ENCODE measurements at regions not wholly inside any gene's neighbourhood (a gene's known extent, or its start where the extent isn't known, plus 50 kb on each side); places are given as distances from the start of the nearest gene placed in this dataset.

DNA sequence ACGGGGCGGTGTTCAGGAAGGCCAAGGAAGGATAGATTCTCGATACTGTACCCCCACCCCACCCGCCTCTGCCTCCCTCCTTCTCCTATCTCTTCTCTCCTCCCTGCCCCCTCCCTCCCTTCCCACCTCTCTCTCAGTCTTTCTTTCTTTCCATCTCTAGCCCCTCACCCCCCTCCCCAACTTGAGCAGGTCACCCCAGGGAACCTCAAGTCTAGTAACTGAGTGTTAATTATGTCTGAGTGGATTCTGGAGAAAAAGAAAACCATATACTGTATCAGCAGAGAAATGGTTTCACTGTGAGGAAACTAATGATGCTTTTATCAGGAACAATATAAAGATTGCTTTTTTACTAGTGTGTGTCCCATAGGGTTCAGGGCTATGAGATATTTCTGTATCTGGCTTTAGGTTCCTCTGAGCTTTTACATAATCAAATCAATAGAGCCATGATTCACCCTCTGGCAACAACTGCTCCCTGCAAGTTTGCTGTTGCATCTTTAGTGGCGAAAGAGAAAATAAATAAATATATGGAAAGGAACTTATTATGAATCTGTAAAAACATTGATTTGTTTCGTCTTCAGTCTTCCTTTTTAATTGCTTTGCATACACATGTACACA, 639.7 kb downstream of the CCDC171 start:
- TF ChIP-seq, protein P1, sequence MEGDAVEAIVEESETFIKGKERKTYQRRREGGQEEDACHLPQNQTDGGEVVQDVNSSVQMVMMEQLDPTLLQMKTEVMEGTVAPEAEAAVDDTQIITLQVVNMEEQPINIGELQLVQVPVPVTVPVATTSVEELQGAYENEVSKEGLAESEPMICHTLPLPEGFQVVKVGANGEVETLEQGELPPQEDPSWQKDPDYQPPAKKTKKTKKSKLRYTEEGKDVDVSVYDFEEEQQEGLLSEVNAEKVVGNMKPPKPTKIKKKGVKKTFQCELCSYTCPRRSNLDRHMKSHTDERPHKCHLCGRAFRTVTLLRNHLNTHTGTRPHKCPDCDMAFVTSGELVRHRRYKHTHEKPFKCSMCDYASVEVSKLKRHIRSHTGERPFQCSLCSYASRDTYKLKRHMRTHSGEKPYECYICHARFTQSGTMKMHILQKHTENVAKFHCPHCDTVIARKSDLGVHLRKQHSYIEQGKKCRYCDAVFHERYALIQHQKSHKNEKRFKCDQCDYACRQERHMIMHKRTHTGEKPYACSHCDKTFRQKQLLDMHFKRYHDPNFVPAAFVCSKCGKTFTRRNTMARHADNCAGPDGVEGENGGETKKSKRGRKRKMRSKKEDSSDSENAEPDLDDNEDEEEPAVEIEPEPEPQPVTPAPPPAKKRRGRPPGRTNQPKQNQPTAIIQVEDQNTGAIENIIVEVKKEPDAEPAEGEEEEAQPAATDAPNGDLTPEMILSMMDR (IDR thresholded peaks at IDR 0.05) = no peak
- TF ChIP-seq POLR2A (IDR thresholded peaks at IDR 0.05) = no peak

Data from ovary (tissue), 3 donors.